CD8-positive, alpha-beta memory T cell (primary cell): ENCODE measurements at regions not wholly inside any gene's neighbourhood (a gene's known extent, or its start where the extent isn't known, plus 50 kb on each side); places are given as distances from the start of the nearest gene placed in this dataset.
A peak's percentile ranks its signal among the peaks of the same experiment; 100 is the strongest.
"Not testable (repeated sequence)": the region's sequence is repeated elsewhere in the genome, so short reads cannot be mapped to it uniquely, and the experiment has no call there.

ENCODE experiments used
- CTCF ChIA-PET: fragments of 350-600 bp; sonication (Branson Sonifier 250); formaldehyde crosslinking; loops from one replicate; lab custom pipeline; 2021; ENCODE audit warnings: antibody characterized with exemption; lab: Charles Lee
- POLR2A ChIA-PET: fragments of 350-600 bp; sonication (Branson Sonifier 250); formaldehyde crosslinking; loops from one replicate; lab custom pipeline; 2021; ENCODE audit warnings: antibody characterized with exemption; lab: Charles Lee
- DNase-seq, 5 donors: peaks; one replicate each; pipeline versions ENCODE4 v3.0.0 to v3.0.0-alpha.2; 2020 to 2022; ENCODE audit warnings: mixed read lengths in 1 of 5
- H3K27ac ChIP-seq: one replicate; pipeline ENCODE4 v1.7.0; 2013; ENCODE audit warnings: low read depth, mild to moderate bottlenecking, low read length, moderate library complexity
- H3K27me3 ChIP-seq: 2 replicates; pipeline ENCODE4 v1.7.0; 2013; ENCODE audit warnings: low read length, mild to moderate bottlenecking; ENCODE audit not compliant: insufficient read depth, poor library complexity, severe bottlenecking
- H3K36me3 ChIP-seq: 2 replicates; pipeline ENCODE4 v1.7.0; 2013; ENCODE audit warnings: mild to moderate bottlenecking, low read length, moderate library complexity; ENCODE audit not compliant: insufficient read depth
- H3K4me1 ChIP-seq: 2 replicates; pipeline ENCODE4 v1.7.0; 2013; ENCODE audit warnings: mild to moderate bottlenecking, low read length, moderate library complexity; ENCODE audit not compliant: insufficient read depth
- H3K4me3 ChIP-seq: 2 replicates; pipeline ENCODE4 v1.7.0; 2013; ENCODE audit warnings: mild to moderate bottlenecking, low read length
- H3K9me3 ChIP-seq: 2 replicates; pipeline ENCODE4 v1.7.0; 2013; ENCODE audit warnings: mild to moderate bottlenecking, low read length
- H3K27ac Mint-ChIP-seq, 8 donors: one replicate each; pipeline ENCODE4 v1.8.0; 2020 to 2021; ENCODE audit warnings: mixed read lengths in 8 of 8, mild to moderate bottlenecking in 6 of 8, inconsistent platforms in 3 of 8, moderate library complexity in 3 of 8
- H3K27me3 Mint-ChIP-seq, 2 donors: one replicate each; pipeline ENCODE4 v1.8.0; 2020 to 2021; ENCODE audit warnings: mixed read lengths in 2 of 2, mild to moderate bottlenecking in 1 of 2, moderate library complexity in 1 of 2
- H3K36me3 Mint-ChIP-seq, 3 donors: one replicate each; pipeline ENCODE4 v1.8.0; 2020 to 2021; ENCODE audit warnings: mixed read lengths in 3 of 3, inconsistent platforms in 1 of 3, mild to moderate bottlenecking in 1 of 3
- H3K4me1 Mint-ChIP-seq, 3 donors: one replicate each; pipeline ENCODE4 v1.8.0; 2020 to 2021; ENCODE audit warnings: mixed read lengths in 3 of 3, inconsistent platforms in 1 of 3, mild to moderate bottlenecking in 1 of 3
- H3K4me3 Mint-ChIP-seq, 7 donors: one replicate each; pipeline ENCODE4 v1.8.0; 2020 to 2021; ENCODE audit warnings: mixed read lengths in 7 of 7, mild to moderate bottlenecking in 6 of 7, moderate library complexity in 4 of 7, inconsistent platforms in 2 of 7
- H3K9me3 Mint-ChIP-seq, 5 donors: one replicate each; pipeline ENCODE4 v1.8.0; 2020 to 2022; ENCODE audit warnings: mixed read lengths in 5 of 5, mild to moderate bottlenecking in 3 of 5, moderate library complexity in 2 of 5, inconsistent platforms in 1 of 5

GRCh38 chr6:154937306-154938220 lies 57.6 kb upstream of the TIAM2 start:
- H3K9me3 Mint-ChIP-seq = no peaks in the 10 kb centered on the region
- POLR2A ChIA-PET = no interaction called here
- CTCF ChIA-PET = interaction anchor here (1.0 kb wide), 1 partner anchor 10 kb away, joined by 4 read pairs; no protein-coding TSS in a partner anchor
- H3K27me3 Mint-ChIP-seq = no peaks in the 10 kb centered on the region
- no peaks in the 10 kb centered on the region for H3K36me3 ChIP-seq
- no peak overlapping the region for H3K4me3 ChIP-seq
- no peaks in the 10 kb centered on the region for H3K4me1 ChIP-seq
- H3K27ac Mint-ChIP-seq = peak overlapping the region in 2 of 8 donors; percentile 54 to 68
- peak overlapping the region in 1 of 7 donors; percentile 23 for H3K4me3 Mint-ChIP-seq
- peaks cover 0 to 10% (median 7%) of the 10 kb centered on the region in 3 donors for H3K4me1 Mint-ChIP-seq
- no peaks in the 10 kb centered on the region for H3K9me3 ChIP-seq
- peaks cover 0 to 2% (median 1%) of the 10 kb centered on the region in 3 donors for H3K36me3 Mint-ChIP-seq
- H3K27ac ChIP-seq = no peak overlapping the region
- no peak for DNase-seq
- no peaks in the 10 kb centered on the region for H3K27me3 ChIP-seq

GRCh38 chr6:154938221-154938580 lies 56.9 kb upstream of the TIAM2 start:
- POLR2A ChIA-PET = no interaction called here
- H3K4me1 ChIP-seq = no peaks in the 10 kb centered on the region

GRCh38 chr6:154938727-154939285 lies 56.3 kb upstream of the TIAM2 start:
- H3K27ac Mint-ChIP-seq, POLR2A ChIA-PET, H3K9me3 ChIP-seq, H3K36me3 Mint-ChIP-seq, H3K4me1 ChIP-seq, H3K27me3 ChIP-seq, H3K4me1 Mint-ChIP-seq, H3K4me3 ChIP-seq, DNase-seq, H3K27ac ChIP-seq, H3K27me3 Mint-ChIP-seq, H3K9me3 Mint-ChIP-seq, H3K4me3 Mint-ChIP-seq, H3K36me3 ChIP-seq: not testable (repeated sequence)
- CTCF ChIA-PET = interaction anchor here (1.0 kb wide), 1 partner anchor 11 kb away, joined by 4 read pairs; no protein-coding TSS in a partner anchor

More at GRCh38 chr6:154938221-154938580, 56.9 kb upstream of the TIAM2 start:
- Mint-ChIP-seq H3K27ac (no peak overlapping the region), H3K9me3 (no peaks in the 10 kb centered on the region), H3K4me3 (no peak overlapping the region), H3K36me3 (peaks cover 0 to 2% (median 0%) of the 10 kb centered on the region in 3 donors), H3K4me1 (peaks cover 0 to 10% (median 7%) of the 10 kb centered on the region in 3 donors), H3K27me3 (no peaks in the 10 kb centered on the region)
- Histone ChIP-seq H3K9me3 (no peaks in the 10 kb centered on the region), H3K4me3 (no peak overlapping the region), H3K36me3 (no peaks in the 10 kb centered on the region), H3K27ac (no peak overlapping the region), H3K27me3 (no peaks in the 10 kb centered on the region)
- CTCF ChIA-PET = interaction anchor here (1.0 kb wide), 1 partner anchor 10 kb away, joined by 4 read pairs; no protein-coding TSS in a partner anchor
- no peak for DNase-seq

- POLR2A ChIA-PET = no interaction called here
- CTCF ChIA-PET = interaction anchor here (1.7 kb wide), 1 partner anchor 14 kb away, joined by 5 read pairs; no protein-coding TSS in a partner anchor
- no peaks in the 10 kb centered on the region for H3K27me3 ChIP-seq
- H3K9me3 Mint-ChIP-seq = no peaks in the 10 kb centered on the region
- no peaks in the 10 kb centered on the region for H3K4me1 ChIP-seq
- H3K27me3 Mint-ChIP-seq = no peaks in the 10 kb centered on the region
- no peaks in the 10 kb centered on the region for H3K36me3 ChIP-seq
- H3K4me3 Mint-ChIP-seq = no peak overlapping the region
- no peak overlapping the region for H3K4me3 ChIP-seq
- H3K27ac ChIP-seq = no peak overlapping the region
- no peak for DNase-seq
- peaks cover 9 to 18% (median 16%) of the 10 kb centered on the region in 3 donors for H3K36me3 Mint-ChIP-seq
- H3K4me1 Mint-ChIP-seq = peaks cover 0 to 8% (median 7%) of the 10 kb centered on the region in 3 donors
- H3K27ac Mint-ChIP-seq = no peak overlapping the region
- H3K9me3 ChIP-seq = no peaks in the 10 kb centered on the region
Observed at GRCh38 chr6:154942770-154943169, 52.3 kb upstream of the TIAM2 start.

DNA sequence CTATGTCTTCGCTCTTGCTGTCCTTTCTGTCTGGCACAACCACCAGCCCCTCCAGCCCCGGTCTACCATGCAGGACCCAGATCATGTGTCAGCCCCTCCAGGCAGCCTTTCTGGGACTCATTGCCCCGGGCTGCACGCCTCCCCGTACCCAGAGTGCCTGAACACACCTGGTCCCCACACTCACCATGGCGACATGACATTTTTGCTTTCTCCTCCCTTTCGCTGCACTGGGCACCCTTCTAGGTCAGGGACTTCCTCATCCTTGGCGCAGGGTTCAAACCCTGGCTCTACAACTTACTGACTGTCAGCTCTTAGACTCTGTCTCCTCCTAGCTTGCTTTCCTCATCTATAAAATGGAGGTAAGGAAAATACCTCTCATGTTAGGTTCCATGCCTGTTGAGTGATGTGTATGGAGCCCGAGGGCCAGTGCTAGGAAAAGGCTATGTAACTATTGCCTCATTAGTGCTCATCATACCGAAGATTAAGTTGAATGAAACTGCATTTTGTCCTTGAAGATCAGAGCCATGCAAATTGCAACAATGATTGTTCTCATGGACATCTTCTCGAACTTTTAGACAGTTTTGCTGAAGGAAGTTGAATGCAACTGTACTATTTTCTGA lies 49.7 kb upstream of the TIAM2 start:
- H3K27me3 ChIP-seq = no peaks in the 10 kb centered on the region
- H3K36me3 ChIP-seq = no peaks in the 10 kb centered on the region
- peaks cover 12 to 23% (median 16%) of the 10 kb centered on the region in 3 donors for H3K36me3 Mint-ChIP-seq
- H3K4me1 ChIP-seq = no peaks in the 10 kb centered on the region
- peaks cover 16 to 20% (median 18%) of the 10 kb centered on the region in 3 donors for H3K4me1 Mint-ChIP-seq
- H3K4me3 ChIP-seq = no peak overlapping the region
- no peaks in the 10 kb centered on the region for H3K9me3 Mint-ChIP-seq
- no peak overlapping the region for H3K27ac Mint-ChIP-seq
- no peak overlapping the region for H3K4me3 Mint-ChIP-seq
- H3K27ac ChIP-seq = no peak overlapping the region
- ChIA-PET CTCF (no interaction called here), POLR2A (no interaction called here)
- H3K27me3 Mint-ChIP-seq = no peaks in the 10 kb centered on the region
- no peaks in the 10 kb centered on the region for H3K9me3 ChIP-seq
- DNase-seq = no peak
